GM18511 (cell line): ENCODE measurements at regions not wholly inside any gene's neighbourhood (a gene's known extent, or its start where the extent isn't known, plus 50 kb on each side); places are given as distances from the start of the nearest gene placed in this dataset.

Experiments
- ATAC-seq: cut with Tn5 transposase; IDR thresholded peaks from one replicate; pipeline ENCODE4 v1.9.1; 2021; ENCODE audit warnings: mild to moderate bottlenecking, moderate library complexity; ENCODE audit not compliant: unreplicated experiment

DNA sequence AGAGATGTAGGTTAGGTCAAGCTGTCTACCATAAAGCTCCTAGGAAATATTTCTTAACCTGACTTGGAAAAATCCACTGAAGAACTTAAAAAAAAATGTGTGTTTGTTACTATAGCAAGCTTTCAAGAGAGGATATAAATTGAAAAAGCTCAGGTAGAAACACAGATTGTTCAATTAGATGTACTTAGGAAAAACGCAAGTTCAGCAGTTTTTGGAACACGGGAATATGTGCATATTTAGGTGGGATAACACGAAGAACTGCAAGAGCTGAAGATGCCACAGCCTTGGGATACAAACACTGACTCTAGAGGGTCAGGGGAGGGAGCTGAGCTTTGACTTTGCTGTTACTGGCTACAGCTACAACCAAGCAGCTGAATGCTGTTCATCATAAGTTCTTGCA, 77.8 kb upstream of the FSHB start:
- no peak for ATAC-seq

DNA sequence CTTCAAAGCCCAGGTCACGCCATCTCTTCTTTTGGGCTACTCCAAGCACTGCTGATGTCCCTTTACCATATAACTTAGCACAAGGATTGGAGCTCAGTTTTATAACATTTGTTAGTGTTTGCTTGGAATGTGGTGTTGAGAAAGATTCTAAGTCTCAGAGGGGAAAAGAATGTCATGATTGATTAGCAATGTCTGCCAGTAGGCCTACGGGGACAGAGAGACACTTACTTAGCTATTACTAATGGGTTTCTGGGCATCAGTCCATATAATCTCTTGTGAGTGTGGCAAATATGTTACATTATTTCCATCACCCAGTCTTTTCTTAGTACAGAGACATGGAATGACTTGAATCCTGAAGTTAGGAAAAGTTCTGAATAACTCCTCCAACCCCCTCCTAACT, 75.4 kb upstream of the FSHB start:
- no peak for ATAC-seq

DNA sequence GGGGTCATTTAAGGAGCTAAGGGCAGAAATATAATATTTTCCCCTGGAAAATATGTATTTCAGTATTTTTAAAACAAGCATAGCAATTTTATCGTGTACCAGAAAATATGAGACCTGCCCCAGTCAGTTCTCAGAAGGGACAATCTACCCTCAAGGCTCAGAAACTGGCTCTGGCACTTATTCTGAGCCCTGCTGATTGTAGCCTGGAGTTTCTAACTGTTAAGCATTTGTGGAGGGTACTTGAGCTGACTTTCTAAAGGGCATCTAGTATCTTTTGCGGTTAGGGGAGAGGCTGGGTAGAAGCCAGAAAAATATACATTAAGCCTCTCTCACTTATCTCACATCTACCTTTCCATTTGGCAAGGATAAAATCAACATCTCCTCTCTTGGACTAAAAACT, 71.3 kb upstream of the FSHB start:
- no peak for ATAC-seq

DNA sequence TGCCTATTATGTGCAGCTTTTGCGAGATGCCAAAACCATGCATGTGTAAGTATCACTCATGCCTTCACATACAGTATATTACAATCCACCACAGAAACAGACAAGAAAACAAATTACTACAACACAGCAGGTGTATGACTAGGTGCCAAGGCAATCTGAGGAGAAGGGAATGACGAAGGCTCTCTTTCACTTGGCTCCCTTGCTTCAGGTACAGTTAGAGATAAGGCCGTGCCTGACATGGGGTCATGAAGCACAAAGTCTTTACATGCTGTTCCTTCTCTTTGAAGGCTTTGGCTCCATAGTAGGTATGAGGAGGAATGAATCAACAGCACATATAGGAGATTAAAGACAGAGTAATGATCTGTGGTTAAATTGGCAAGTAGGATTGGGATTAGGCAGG, 65.2 kb upstream of the FSHB start:
- no peak for ATAC-seq

GRCh38 chr11:30171661-30172060, 59.2 kb upstream of the FSHB start:
- ATAC-seq: no peak

- ATAC-seq: no peak
These were observed 58.7 kb upstream of the FSHB start for GRCh38 chr11:30172158-30172557.

- ATAC-seq: no peak
These were observed 57.9 kb upstream of the FSHB start for GRCh38 chr11:30172883-30173311.

GRCh38 chr11:30174265-30175020, 56.4 kb upstream of the FSHB start:
- ATAC-seq: no peak
